HG03097 (cell line): ENCODE measurements at regions not wholly inside any gene's neighbourhood (a gene's known extent, or its start where the extent isn't known, plus 50 kb on each side); places are given as distances from the start of the nearest gene placed in this dataset.
"Not testable (repeated sequence)": the region's sequence is repeated elsewhere in the genome, so short reads cannot be mapped to it uniquely, and the experiment has no call there.

Source experiments
- ATAC-seq: cut with Tn5 transposase; IDR thresholded peaks from one replicate; pipeline ENCODE4 v1.9.1; 2021; ENCODE audit not compliant: unreplicated experiment, low FRiP score

DNA sequence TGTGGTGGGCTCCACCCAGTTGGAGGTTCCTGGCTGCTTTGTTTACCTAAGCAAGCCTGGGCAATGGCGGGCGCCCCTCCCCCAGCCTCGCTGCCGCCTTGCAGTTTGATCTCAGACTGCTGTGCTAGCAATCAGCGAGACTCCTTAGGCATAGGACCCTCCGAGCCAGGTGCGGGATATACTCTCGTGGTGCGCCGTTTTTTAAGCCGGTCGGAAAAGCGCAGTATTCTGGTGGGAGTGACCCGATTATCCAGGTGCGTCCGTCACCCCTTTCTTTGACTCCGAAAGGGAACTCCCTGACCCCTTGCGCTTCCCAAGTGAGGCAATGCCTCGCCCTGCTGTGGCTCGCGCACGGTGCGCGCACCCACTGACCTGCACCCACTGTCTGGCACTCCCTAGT lies 1719.9 kb downstream of the BRINP3 start:
- ATAC-seq: not testable (repeated sequence)

DNA sequence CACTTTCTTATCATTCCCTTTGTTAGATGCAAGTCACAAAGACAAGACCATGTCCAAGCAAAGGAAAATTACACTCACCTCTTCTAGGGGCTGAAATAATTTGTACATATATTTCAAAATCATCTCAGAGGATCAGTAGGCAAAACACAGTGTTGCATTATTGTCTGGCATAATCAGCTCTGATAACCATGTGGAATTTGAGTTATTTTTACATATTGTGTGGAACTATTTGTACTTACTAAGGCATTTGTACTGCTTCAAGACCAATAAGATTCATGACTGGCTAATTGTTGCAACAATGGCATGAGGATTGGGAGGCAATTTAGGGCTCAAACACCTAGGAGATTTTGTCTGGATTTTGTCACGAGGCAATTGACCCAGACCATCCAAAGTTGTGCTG lies 1716.4 kb downstream of the BRINP3 start:
- no peak for ATAC-seq

DNA sequence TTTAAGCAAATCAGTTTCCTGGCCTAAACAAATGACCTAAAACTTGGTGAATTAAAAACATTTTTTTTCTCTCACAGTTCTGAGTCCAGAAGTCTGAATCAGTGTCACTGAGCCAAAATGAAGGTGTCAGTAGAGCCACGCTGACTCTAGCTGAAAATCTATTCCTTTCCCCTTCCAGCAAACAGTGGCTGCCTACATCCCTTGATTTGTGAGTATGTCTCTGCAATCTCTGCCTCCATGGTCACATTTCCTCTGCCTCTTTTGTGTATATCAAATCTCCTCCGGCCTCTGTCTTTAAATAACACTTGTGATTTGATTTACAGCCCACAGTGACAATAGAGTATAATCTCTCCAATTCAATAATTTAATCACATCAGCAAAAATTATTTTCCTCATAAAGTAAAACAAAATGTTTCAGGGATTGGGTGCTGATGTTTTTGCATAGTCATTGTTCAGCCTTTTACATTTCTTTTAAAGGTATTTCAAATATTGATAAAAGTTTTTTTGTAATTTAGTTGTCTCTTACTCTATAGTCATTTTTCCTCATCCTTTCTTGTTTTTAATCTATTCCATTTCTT lies 1715.4 kb downstream of the BRINP3 start:
- ATAC-seq: no peak

DNA sequence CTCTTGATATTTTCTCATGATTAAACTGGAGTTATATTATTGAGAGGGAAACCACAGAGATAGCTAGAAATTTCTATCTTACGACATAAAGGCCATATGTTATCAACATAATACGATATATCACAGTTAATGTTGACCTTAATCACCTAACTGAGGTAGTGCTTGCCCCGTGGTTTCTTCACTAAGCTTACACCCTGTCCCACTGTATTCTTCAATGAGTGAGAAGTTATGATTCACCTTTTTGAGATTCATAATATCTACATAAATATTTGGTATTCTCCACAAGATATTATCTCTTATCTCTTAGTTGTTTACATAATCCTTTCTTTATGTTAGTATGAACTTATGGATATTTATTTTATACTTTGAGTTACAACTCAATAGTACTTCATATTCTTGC lies 1714.1 kb downstream of the BRINP3 start:
- no peak for ATAC-seq

DNA sequence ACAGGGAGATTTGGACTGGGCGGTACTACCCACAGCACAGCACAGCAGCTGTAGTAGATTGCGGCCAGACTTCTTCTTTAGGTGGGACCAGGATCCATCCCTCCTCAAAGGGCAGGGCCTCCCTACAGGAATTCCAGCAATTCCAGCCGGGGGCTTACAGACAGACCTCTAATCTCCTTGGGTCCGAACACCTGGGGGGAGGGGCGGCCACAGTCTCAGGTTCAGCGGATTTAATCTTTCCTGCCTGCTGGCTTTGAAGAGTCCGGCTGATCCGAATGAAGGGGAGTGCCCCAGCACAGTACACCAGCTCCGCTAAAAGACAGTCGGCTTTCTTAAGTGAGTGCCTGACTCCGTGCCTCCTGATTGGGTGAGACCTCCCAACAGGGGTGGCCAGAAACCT lies 1708.5 kb downstream of the BRINP3 start:
- ATAC-seq: no peak

DNA sequence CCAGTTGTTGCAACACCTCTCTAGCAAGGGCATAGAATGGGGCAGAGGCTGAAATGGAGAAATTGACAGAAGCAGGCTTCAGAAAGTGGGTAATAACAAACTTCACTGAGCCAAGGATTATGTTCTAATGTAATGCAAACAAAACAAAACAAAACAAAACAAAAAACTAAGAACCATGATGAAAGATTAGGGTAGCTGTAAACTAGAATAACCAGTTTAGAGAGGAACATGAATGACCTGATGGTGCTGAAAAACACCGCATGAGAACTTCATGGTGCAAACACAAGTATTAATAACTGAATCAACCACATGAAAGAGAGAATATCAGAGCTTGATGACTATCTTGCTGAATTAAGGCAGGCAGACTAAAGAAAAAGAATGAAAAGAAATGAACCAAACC lies 1707.7 kb downstream of the BRINP3 start:
- ATAC-seq: no peak

DNA sequence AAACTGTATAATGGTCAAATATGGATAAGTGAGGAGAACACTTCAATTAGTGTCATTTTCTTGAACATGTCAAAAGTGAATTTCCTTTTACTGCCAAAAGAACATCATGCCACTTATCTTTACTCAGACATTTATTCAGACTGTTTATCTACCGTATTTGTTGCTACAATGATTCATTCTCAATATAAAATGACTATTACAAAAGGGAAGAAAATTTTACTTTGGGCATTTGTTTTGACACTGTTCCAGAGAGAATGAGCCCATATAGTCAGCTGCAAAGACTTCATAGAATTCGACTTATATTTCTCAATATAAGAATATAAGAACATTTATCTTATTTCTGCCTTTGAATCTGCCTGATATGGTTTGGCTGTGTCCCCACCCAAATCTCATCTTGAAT lies 1699.1 kb downstream of the BRINP3 start:
- ATAC-seq: no peak

DNA sequence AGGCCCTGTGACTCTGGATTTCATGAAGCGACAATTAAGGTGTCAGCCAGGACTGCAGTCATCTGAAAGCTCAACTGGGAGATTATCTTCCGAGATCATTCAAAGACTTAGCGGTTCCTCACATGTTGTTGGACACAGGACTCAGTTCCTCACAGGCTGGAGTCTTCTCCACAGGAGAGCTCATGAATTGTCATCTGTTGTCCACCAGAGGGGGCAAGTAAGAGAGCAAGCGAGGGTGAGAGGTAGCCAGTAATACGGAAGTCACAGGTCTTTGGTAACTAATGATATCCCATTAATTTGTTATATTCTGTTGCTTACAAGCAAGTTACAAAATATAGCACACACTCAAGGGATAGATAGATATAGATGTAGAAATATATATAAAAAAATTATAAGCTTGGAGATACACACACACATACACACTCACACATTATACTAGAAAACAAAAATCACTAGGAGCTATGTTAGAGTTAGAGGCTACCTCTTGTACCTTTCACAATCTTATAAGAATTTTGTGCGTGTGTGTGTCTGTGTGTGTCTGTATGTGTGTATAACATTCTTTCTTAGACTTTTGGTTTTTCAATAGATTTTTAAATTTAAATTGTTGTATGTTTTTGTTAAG lies 1695.3 kb downstream of the BRINP3 start:
- ATAC-seq: peak; percentile 85

DNA sequence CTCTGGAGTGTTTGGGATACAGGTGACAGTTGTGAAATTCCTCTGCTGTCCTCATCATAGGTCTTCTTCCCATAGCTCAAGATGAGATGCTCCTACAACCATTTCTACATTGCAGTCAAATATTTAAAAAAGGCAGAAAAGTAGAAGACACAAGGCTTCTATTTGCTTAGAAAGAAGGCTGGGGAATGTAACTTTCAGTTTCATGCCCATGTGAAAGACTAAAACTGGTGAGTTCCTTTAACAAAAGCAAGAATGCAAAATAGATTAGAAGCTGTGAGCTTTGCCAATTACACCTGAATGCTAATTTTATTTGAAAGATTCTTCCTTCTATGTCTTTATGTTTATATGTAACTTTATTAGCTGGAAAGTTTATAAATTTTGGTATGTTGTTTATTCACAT lies 1682.7 kb downstream of the BRINP3 start:
- no peak for ATAC-seq

DNA sequence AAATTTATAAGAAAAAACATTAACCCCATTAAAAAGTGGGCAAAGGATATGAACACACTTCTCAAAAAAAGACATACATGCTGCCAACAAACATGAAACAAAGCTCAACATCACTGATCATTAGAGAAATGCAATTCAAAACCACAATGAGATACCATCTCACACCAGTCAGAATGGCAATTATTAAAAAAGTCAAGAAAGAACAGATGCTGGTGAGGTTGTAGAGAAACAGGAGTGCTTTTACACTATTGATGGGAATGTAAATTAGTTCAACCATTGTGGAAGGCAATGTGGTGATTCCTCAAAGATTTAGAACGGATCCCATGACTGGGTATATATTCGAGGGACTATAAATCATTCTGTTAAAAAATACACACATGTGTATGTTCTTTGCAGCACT lies 1665.5 kb downstream of the BRINP3 start:
- not testable (repeated sequence) for ATAC-seq

DNA sequence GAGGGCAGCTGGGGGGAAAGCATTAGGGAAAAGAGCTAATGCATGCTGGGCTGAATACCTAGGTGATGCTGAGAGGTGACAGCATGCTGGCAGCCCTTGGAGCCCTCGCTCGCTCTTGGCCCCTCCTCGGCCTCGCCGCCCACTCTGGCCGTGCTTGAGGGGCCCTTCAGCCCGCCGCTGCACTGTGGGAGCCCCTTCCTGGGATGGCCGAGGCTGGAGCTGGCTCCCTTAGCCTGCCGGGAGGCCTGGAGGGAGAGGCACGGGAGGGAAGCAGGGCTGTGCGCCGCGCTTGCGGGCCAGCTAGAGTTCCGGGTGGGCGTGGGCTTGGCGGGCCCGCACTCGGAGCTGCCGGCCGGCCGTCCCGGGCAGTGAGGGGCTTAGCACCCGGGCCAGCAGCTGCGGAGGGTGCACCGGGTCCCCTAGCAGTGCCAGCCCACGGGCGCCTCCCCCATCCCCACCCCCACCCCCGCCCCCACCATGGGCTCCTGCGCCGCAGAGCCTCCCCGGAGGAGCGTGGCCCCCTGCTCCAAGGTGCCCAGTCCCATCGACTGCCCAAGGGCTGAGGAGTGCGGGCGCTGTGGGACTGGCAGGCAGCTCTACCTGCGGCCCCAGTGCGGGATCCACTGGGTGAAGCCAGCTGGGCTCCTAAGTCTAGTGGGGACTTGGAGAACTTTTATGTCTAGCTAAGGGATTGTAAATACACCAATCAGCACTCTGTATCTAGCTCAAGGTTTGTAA lies 1664.7 kb downstream of the BRINP3 start:
- not testable (repeated sequence) for ATAC-seq

DNA sequence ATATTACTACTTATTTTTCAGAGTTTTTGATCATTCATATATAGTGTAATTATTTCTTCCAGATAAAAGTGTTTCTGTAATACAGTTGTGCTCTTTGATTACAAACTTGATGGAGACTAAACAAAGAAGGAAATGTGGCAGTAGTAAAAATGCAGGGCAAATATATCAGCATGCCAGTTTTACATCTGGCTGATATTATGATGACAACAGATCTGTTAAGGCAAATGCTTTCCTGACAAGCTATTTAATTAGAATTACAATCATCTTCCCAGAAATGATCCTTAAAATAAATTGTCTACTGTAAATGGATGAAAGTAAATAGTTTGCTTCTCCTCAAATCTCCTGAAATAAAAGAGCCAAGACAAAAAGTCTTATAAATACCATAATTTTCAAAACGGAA lies 1659.8 kb downstream of the BRINP3 start:
- ATAC-seq: no peak

DNA sequence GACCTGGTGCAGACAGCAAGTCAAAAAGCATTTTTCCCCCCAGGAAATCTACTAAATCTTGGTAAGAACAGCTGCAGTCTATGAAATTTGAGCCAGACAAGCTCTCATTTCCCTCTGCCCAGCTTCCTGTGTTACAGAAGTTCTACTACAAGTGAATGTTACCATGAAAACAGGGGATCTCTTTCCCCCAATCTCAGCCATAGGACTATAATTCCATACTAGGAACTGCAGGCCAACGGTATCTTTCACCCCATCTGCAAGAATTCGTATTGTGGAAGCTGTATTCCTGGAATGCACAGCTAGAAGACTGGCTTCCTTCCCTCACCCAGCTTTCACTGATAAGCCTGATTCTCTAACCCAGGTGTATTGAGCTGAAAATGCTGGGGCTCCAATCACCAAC lies 1655.4 kb downstream of the BRINP3 start:
- ATAC-seq: no peak

DNA sequence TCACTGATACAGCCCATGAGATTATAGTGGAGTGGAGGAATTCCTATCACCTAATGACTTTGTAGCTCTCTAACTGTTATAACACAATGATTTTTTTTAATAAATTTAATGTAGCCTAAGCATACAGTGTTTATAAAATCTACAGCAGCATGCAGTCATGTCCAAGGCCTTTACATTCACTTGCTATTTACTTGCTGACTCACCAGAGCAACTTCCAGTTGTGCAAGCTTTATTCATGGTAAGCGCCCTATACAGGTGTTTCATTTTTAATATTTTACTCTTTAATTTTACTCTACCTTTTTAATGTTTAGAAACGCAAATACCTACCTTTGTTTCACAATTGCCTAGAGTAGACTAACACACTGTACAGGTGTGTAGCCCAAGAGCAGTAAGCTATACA lies 1652.2 kb downstream of the BRINP3 start:
- ATAC-seq: no peak

DNA sequence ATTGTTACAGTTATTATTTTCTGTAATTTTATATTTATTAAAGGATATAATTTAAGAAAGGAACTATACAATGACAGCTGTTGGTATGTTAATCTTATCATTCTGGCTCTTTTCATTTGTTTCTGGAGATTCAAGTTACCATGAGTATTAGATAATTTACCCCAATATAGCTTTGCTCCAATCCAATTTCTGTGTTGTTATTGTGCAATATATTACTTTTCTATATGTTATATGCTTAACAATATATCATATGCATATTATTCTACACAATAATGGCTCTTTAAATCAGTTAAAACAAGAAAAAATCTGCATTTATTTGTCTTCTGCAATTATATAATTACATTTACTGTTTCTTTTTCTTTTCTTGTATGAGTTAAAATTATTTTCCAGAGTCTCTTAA lies 1650.9 kb downstream of the BRINP3 start:
- ATAC-seq: no peak

DNA sequence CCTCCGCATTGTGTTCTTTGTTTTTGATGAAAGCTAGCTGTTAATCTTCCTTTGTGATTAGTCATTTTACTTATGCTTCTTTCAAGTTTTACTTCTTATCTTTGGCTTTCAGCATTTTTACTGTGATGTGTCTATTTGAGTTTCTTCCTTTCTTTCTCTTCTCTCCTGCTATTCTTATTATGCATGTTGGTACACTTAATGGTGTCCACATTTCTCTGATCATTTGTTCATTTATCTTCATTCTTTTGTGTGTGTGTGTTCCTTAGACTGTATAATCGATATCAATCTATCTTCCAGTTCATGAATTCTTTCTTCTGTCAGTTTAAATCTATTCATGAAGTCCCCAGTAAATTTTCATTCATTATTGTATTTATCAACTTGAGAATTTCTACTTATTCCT lies 1650.3 kb downstream of the BRINP3 start:
- no peak for ATAC-seq

DNA sequence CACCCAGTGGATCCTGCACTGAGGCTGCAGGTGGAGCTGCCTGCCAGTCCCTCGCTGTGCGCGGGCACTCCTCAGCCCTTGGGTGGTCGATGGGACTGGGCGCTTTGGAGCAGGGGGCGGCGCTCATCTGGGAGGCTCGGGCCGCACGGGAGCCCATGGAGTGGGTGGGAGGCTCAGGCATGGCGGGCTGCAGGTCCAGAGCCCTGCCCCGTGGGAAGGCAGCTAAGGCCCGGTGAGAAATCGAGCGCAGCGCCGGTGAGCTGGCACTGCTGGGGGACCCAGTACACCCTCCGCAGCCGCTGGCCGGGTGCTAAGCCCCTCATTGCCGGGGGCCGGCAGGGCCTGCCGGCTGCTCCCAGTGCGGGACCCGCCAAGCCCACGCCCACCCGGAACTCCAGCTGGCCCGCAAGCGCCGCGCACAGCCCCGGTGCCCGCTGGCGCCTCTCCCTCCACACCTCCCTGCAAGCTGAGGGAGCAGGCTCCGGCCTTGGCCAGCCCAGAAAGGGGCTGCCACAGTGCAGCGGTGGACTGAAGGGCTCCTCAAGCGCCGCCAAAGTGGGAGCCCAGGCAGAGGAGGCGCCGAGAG lies 1636.5 kb downstream of the BRINP3 start:
- not testable (repeated sequence) for ATAC-seq

DNA sequence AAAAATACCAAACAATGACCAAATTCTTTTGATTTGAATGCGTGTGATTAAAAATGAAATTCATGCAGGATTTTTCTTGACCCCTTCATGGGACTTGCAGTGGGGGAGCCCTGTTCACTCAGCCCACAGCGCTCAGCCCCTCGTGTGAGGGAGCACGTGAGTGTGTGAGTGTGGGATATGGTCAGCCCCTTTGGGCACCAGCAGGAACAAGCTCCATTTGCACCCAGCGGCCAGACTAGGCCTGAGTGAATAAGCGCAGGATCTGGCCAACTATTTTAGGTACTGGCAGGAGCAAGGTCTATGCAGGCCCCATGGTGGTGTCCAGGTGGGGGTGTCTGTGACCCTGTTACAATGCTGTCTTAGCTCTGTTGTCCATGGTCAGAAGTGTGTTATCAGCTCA lies 1631.2 kb downstream of the BRINP3 start:
- ATAC-seq: no peak

DNA sequence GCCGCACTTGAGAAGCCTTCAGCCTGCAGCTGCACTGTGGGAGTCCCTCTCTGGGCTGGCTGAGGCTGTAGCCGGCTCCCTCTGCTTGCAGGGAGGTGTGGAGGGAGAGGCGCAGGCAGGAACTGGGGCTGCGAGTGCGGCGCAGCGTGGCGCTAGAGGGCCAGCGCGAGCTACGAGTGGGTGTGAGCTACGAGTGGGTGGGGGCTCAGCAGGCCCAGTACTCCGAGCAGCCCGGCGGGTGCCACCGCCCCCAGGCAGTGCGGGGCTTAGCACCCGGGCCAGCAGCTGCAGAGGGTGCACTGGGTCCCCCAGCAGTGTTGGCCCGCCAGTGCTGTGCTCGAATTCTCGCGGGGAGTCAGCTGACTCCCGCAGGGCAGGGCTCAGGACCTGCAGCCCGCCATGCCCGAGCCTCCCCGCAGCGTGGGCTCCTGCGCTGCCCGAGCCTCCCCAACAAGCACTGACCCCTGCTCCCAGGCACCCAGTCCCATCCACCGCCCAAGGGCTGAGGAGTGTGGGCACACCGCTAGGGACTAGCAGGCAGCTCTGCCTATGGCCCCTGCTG lies 1620.1 kb downstream of the BRINP3 start:
- no peak for ATAC-seq

DNA sequence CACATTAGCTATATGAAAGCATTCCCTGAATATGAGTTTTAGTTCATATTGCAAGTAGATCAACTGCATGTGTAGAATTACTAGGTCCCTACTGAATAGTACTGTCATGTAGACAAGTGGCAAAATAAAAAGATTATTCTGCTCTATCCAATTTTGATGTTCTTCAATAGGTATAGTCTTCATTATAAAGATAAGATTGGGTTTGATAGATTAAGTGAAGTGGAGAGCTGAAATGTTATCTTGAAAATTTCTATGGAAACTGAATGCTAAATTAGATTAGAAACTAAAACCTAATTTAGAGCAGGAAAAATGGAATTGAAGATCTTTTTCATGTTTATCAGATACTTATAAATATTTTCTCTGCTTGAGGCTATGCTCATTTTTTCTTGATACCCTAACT lies 1610.0 kb downstream of the BRINP3 start:
- no peak for ATAC-seq

DNA sequence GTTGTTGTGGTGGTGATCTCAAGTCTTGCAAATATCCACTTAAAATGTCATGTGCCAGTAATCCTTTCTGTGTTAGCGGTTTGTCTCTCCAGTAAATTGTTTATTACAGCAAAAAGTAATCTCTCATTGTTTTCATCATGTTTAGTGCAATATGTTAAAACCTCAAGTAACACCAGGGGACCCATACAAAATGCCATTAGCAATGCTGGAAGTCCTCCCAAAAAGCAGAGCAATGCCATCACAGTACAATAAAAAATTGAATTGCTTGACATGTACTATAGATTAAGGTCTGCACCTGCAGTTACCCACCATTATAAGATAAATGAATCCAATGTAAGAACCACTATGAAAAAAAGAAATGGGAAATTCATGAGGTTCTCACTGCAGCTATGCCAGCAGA lies 1606.5 kb downstream of the BRINP3 start:
- no peak for ATAC-seq
